IMR-90 (cell line): ENCODE measurements at regions not wholly inside any gene's neighbourhood (a gene's known extent, or its start where the extent isn't known, plus 50 kb on each side); places are given as distances from the start of the nearest gene placed in this dataset.

Experiments used
- ATAC-seq: fragments of 200-7000 bp; cut with Tn5 transposase; 2 replicates; pipeline ENCODE4 v1.9.1; 2020; ENCODE audit warnings: low read depth, mild to moderate bottlenecking, moderate library complexity
- BruUV-seq: library from RNA; stranded (reverse); fragments of 400-500 nt; replicated peaks from 2 replicates; lab custom pipeline; 2021; lab: Mats Ljungman, UMichigan
- CTCF ChIA-PET: fragments of 300-600 bp; formaldehyde crosslinking; extraction: SDS; loops from one replicate; lab custom pipeline; 2021; ENCODE audit warnings: antibody characterized with exemption; lab: Yijun Ruan, JAX
- POLR2A ChIA-PET: fragments of 300-600 bp; sonication (Branson Sonifier 250); formaldehyde crosslinking; loops from one replicate; lab custom pipeline; 2022; ENCODE audit warnings: antibody characterized with exemption; ENCODE audit not compliant: unreplicated experiment; lab: Charles Lee
- DNase-seq: peaks from one replicate; pipeline ENCODE4 v3.0.0; 2013
- H2AFZ ChIP-seq: replicated peaks from 2 replicates; pipeline ENCODE3; 2013; ENCODE audit warnings: low read length, mild to moderate bottlenecking; ENCODE audit not compliant: poor library complexity
- H2AK5ac ChIP-seq: 2 replicates; pipeline ENCODE4 v1.6.1; 2013; ENCODE audit warnings: low read depth, low read length, inconsistent platforms
- H2AK9ac ChIP-seq: replicated peaks from 2 replicates; pipeline ENCODE3; 2013; ENCODE audit warnings: mild to moderate bottlenecking, low read depth, low read length, moderate library complexity; ENCODE audit not compliant: poor library complexity
- H2BK120ac ChIP-seq: 2 replicates; pipeline ENCODE4 v1.6.1; 2013; ENCODE audit warnings: low read depth, low read length, inconsistent platforms
- H2BK15ac ChIP-seq: 3 replicates; pipeline ENCODE4 v1.6.1; 2013; ENCODE audit warnings: low read depth, low read length, inconsistent platforms
- H2BK20ac ChIP-seq: 2 replicates; pipeline ENCODE4 v1.6.1; 2013; ENCODE audit warnings: low read depth, mild to moderate bottlenecking, inconsistent platforms, low read length, moderate library complexity
- H2BK5ac ChIP-seq: 2 replicates; pipeline ENCODE4 v1.6.1; 2013; ENCODE audit warnings: mild to moderate bottlenecking, low read depth, low read length, inconsistent platforms; ENCODE audit not compliant: poor library complexity, severe bottlenecking
- H3K14ac ChIP-seq: replicated peaks from 2 replicates; pipeline ENCODE4 v1.6.1; 2013; ENCODE audit warnings: low read depth, low read length, inconsistent platforms
- H3K18ac ChIP-seq: 2 replicates; pipeline ENCODE4 v1.6.1; 2013; ENCODE audit warnings: low read depth, low read length, control low read depth
- H3K23ac ChIP-seq: 2 replicates; pipeline ENCODE4 v1.6.1; 2013; ENCODE audit warnings: low read depth, low read length, inconsistent platforms
- H3K27ac ChIP-seq: 2 replicates; pipeline ENCODE4 v1.5.1; 2013; ENCODE audit warnings: mild to moderate bottlenecking, control low read depth, low read length; ENCODE audit not compliant: insufficient read depth
- H3K27me3 ChIP-seq: 2 replicates; pipeline ENCODE4 v1.6.1; 2013; ENCODE audit warnings: low read length; ENCODE audit not compliant: control insufficient read depth, insufficient read depth
- H3K36me3 ChIP-seq: 2 replicates; pipeline ENCODE4 v1.6.1; 2013; ENCODE audit warnings: low read length, mixed read lengths; ENCODE audit not compliant: control insufficient read depth, insufficient read depth
- H3K4ac ChIP-seq: 2 replicates; pipeline ENCODE4 v1.6.1; 2013; ENCODE audit warnings: low read depth, low read length, inconsistent platforms
- H3K4me1 ChIP-seq: 2 replicates; pipeline ENCODE4 v1.6.1; 2013; ENCODE audit warnings: low read length, mixed read lengths; ENCODE audit not compliant: control insufficient read depth, insufficient read depth
- H3K4me2 ChIP-seq: 2 replicates; pipeline ENCODE4 v1.6.1; 2013; ENCODE audit warnings: low read depth, mild to moderate bottlenecking, control low read depth, low read length, moderate library complexity
- H3K4me3 ChIP-seq: 2 replicates; pipeline ENCODE4 v1.5.1; 2013; ENCODE audit warnings: low read depth, mild to moderate bottlenecking, control low read depth, low read length, moderate library complexity; ENCODE audit not compliant: insufficient read depth
- H3K56ac ChIP-seq: 2 replicates; pipeline ENCODE4 v1.6.1; 2013; ENCODE audit warnings: low read length, inconsistent platforms; ENCODE audit not compliant: insufficient read depth; ENCODE audit errors: extremely low read depth
- H3K79me1 ChIP-seq, 2 experiments: 2 replicates each; pipeline ENCODE4 v1.6.1; 2013; ENCODE audit warnings: low read length in 2 of 2, inconsistent platforms in 1 of 2, low read depth in 1 of 2
- H3K9ac ChIP-seq: 2 replicates; pipeline ENCODE4 v1.6.1; 2013; ENCODE audit warnings: low read depth, low read length, control low read depth
- H3K9me1 ChIP-seq: 2 replicates; pipeline ENCODE4 v1.6.1; 2013; ENCODE audit warnings: low read length, inconsistent platforms; ENCODE audit not compliant: insufficient read depth
- H3K9me3 ChIP-seq: 2 replicates; pipeline ENCODE4 v1.6.1; 2013; ENCODE audit warnings: low read length; ENCODE audit not compliant: control insufficient read depth, insufficient read depth
- H4K20me1 ChIP-seq: 2 replicates; pipeline ENCODE4 v1.6.1; 2013; ENCODE audit warnings: low read length, inconsistent platforms; ENCODE audit not compliant: insufficient read depth
- H4K5ac ChIP-seq: 2 replicates; pipeline ENCODE4 v1.6.1; 2013; ENCODE audit warnings: mild to moderate bottlenecking, low read depth, low read length, control low read depth
- H4K8ac ChIP-seq, 2 experiments: 2 replicates each; pipeline ENCODE4 v1.6.1; 2013; ENCODE audit warnings: low read depth in 2 of 2, low read length in 2 of 2, control low read depth in 1 of 2, inconsistent platforms in 1 of 2
- H4K91ac ChIP-seq: 2 replicates; pipeline ENCODE4 v1.6.1; 2013; ENCODE audit warnings: low read depth, low read length, inconsistent platforms; ENCODE audit not compliant: insufficient read depth
- BHLHE40 ChIP-seq: fragments of 150-350 bp; IDR thresholded peaks from 2 replicates; pipeline ENCODE4 v1.6.1; 2016; ENCODE audit warnings: mild to moderate bottlenecking, low read depth, low read length
- CEBPB ChIP-seq: IDR thresholded peaks from 2 replicates; pipeline ENCODE4 v1.6.1; 2012; ENCODE audit warnings: low read depth, low read length, improper control_type of control experiment
- CTCF ChIP-seq: conservative IDR thresholded peaks from 2 replicates; pipeline ENCODE4 v1.5.1; 2012; ENCODE audit warnings: mild to moderate bottlenecking, low read depth, low read length, improper control_type of control experiment
- MAFK ChIP-seq: IDR thresholded peaks from 2 replicates; pipeline ENCODE4 v1.6.1; 2012; ENCODE audit warnings: low read depth, low read length, improper control_type of control experiment
- MAZ ChIP-seq: IDR thresholded peaks from 2 replicates; pipeline ENCODE4 v1.6.1; 2012; ENCODE audit warnings: low read depth, mild to moderate bottlenecking, low read length, improper control_type of control experiment, moderate library complexity, borderline replicate concordance
- MXI1 ChIP-seq: IDR thresholded peaks from 2 replicates; pipeline ENCODE4 v1.6.1; 2012; ENCODE audit warnings: low read depth, mild to moderate bottlenecking, low read length, moderate library complexity, borderline replicate concordance
- NFE2L2 ChIP-seq: fragments of 150-350 bp; IDR thresholded peaks from 2 replicates; pipeline ENCODE4 v1.6.1; 2016; ENCODE audit warnings: low read depth, mild to moderate bottlenecking, low read length
- RFX5 ChIP-seq: IDR thresholded peaks from 2 replicates; pipeline ENCODE4 v1.8.0; 2012; ENCODE audit warnings: low read depth, mild to moderate bottlenecking, low read length, moderate library complexity
- WGBS, 2 experiments: methylation state at CpG; one replicate each; pipeline versions ENCODE4 v1.1.5 to v1.1.7; 2013; ENCODE audit warnings: missing lambda C conversion rate in 2 of 2; ENCODE audit not compliant: insufficient read length in 1 of 2; ENCODE audit errors: extremely low coverage in 2 of 2; 5-methylcytosine and 5-hydroxymethylcytosine counted together
- dilution Hi-C: fragments of 300-500 bp; cut with HindIII; formaldehyde crosslinking; loops from one replicate; pipeline ENCODE4 v1.14.3; 2018; ENCODE audit warnings: low sequenced_read_pairs; ENCODE audit not compliant: unreplicated experiment
- in situ Hi-C: fragments of 300-500 bp; cut with MboI; formaldehyde crosslinking; loops from 3 replicates; pipeline ENCODE4 v1.14.3; 2019; ENCODE audit warnings: low sequenced_read_pairs, inconsistent platforms, mixed read lengths
- intact Hi-C: fragments of 100-400 bp; cut with micrococcal nuclease; formaldehyde crosslinking; loops from 2 replicates; pipeline ENCODE4 v1.10.0; 2022

- TF ChIP-seq MAFK (no peak), BHLHE40 (no peak), MAZ (no peak), RFX5 (no peak), CEBPB (no peak), NFE2L2 (no peak), MXI1 (no peak), CTCF (no peak)
- dilution Hi-C loops: no loop called here
These were observed 1215.2 kb upstream of the TMEFF2 start for GRCh38 chr2:193409951-193410350.

More at GRCh38 chr2:193409951-193410350, 1215.2 kb upstream of the TMEFF2 start:
- Histone ChIP-seq H2BK15ac (no peak overlapping the region), H3K56ac (no peak overlapping the region), H3K9me3 (peaks cover 3% of the 10 kb centered on the region), H4K20me1 (no peaks in the 10 kb centered on the region), H3K27me3 (no peaks in the 10 kb centered on the region), H3K23ac (no peak overlapping the region), H2AFZ (no peak overlapping the region), H3K36me3 (no peaks in the 10 kb centered on the region), H3K18ac (no peak overlapping the region), H2BK5ac (no peak overlapping the region), H2BK20ac (no peak overlapping the region), H3K4me3 (no peak overlapping the region), H3K27ac (no peak overlapping the region), H4K5ac (no peak overlapping the region), H2AK5ac (no peak overlapping the region), H4K8ac (no peak overlapping the region), H3K79me1 (no peaks in the 10 kb centered on the region), H3K9me1 (no peaks in the 10 kb centered on the region), H4K91ac (no peak overlapping the region), H3K14ac (no peak overlapping the region), H3K4me2 (no peak overlapping the region), H2BK120ac (no peak overlapping the region), H2AK9ac (no peak overlapping the region), H3K4me1 (no peaks in the 10 kb centered on the region), H3K4ac (no peak overlapping the region), H3K9ac (no peak overlapping the region)
- WGBS, 2 experiments: no CpG with 5 or more reads among the region's 1 CpG
- no TSS peak for BruUV-seq
- ChIA-PET CTCF (no interaction called here), POLR2A (no interaction called here)
- DNase-seq (no peak), ATAC-seq (no peak)
- intact Hi-C loops (no loop called here), in situ Hi-C loops (no loop called here)
